Lung (tissue), 11 donors: ENCODE measurements at regions not wholly inside any gene's neighbourhood (a gene's known extent, or its start where the extent isn't known, plus 50 kb on each side); places are given as distances from the start of the nearest gene placed in this dataset.

Source experiments
- ATAC-seq: fragments of 200-7000 bp; cut with Tn5 transposase; one replicate; pipeline ENCODE4 v1.9.1; 2020; ENCODE audit warnings: moderate number of reproducible peaks; ENCODE audit not compliant: insufficient read depth, low FRiP score
- DNase-seq, 3 donors: peaks; one replicate each; pipeline ENCODE4 v3.0.0-alpha.2; 2013 to 2017
- H3K27ac ChIP-seq, 2 donors: one replicate each; pipeline ENCODE4 v1.5.1; 2013; ENCODE audit warnings: mild to moderate bottlenecking in 2 of 2, moderate library complexity in 2 of 2, control low read depth in 1 of 2, inconsistent platforms in 1 of 2, low read depth in 1 of 2, low read length in 1 of 2
- H3K27me3 ChIP-seq, 3 donors: one replicate each; pipeline ENCODE4 v1.5.1; 2013; ENCODE audit warnings: low read length in 2 of 3; ENCODE audit not compliant: control insufficient read depth in 3 of 3, insufficient read depth in 3 of 3
- H3K36me3 ChIP-seq, 4 donors: one replicate each; pipeline ENCODE4 v1.5.1; 2013; ENCODE audit warnings: low read length in 4 of 4, mild to moderate bottlenecking in 1 of 4, moderate library complexity in 1 of 4; ENCODE audit not compliant: control insufficient read depth in 4 of 4, insufficient read depth in 4 of 4
- H3K4me1 ChIP-seq, 5 donors: one replicate each; pipeline ENCODE4 v1.5.1; 2013; ENCODE audit warnings: low read length in 5 of 5, mild to moderate bottlenecking in 2 of 5, moderate library complexity in 1 of 5; ENCODE audit not compliant: control insufficient read depth in 5 of 5, insufficient read depth in 5 of 5
- H3K4me3 ChIP-seq: one replicate; pipeline ENCODE4 v1.5.1; 2013; ENCODE audit warnings: mild to moderate bottlenecking, control low read depth, moderate library complexity
- H3K9ac ChIP-seq, 2 donors: one replicate each; pipeline ENCODE4 v1.5.1; 2013; ENCODE audit warnings: low read length in 2 of 2, control low read depth in 1 of 2; ENCODE audit not compliant: insufficient read depth in 1 of 2
- H3K9me3 ChIP-seq, 4 donors: one replicate each; pipeline ENCODE4 v1.5.1; 2013; ENCODE audit warnings: low read length in 3 of 4, mild to moderate bottlenecking in 1 of 4, moderate library complexity in 1 of 4; ENCODE audit not compliant: control insufficient read depth in 4 of 4, insufficient read depth in 3 of 4
- WGBS, 2 donors: extraction: QIAGEN DNeasy Blood & Tissue Kit; methylation state at CpG; one replicate each; pipeline ENCODE4 v1.1.7; 2013; 5-methylcytosine and 5-hydroxymethylcytosine counted together
- TF ChIP-seq, protein P1 (sequence below): IDR thresholded peaks from 2 replicates; pipeline ENCODE4 v1.5.1; 2012; ENCODE audit warnings: mild to moderate bottlenecking; ENCODE audit errors: control extremely low read depth, extremely low read depth
- donor health status: control.
- donor health status: control.
- donor health status: Bipolar disorder and iron deficiency.
- donor health status: healthy.
- donor health status: DM: yes; HTN: yes; CAD: no.

DNA sequence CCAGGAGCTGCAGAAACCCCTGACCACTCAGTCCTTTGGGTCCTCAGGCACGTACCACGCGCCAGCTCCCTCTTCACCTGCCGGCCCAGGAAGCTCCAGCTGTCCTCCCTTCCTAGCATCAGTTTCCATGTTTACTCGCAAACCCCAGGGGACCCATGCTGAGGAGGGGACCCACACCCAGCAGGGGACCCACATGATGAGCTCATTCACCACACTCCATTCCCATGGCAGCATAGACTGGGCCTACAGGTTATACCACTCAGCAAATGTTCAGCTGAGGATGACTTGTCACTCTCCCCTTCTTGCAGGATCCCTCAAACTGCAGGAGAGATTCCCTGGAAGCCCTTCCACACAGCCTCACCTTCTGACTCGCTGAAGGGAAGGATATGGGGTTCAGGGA lies 73.5 kb upstream of the GALNT10 start:
- DNase-seq (no peak), ATAC-seq (no peak)
- WGBS, 2 donors, result 92 to 93% methylated on average over 6 of the region's 6 CpGs

DNA sequence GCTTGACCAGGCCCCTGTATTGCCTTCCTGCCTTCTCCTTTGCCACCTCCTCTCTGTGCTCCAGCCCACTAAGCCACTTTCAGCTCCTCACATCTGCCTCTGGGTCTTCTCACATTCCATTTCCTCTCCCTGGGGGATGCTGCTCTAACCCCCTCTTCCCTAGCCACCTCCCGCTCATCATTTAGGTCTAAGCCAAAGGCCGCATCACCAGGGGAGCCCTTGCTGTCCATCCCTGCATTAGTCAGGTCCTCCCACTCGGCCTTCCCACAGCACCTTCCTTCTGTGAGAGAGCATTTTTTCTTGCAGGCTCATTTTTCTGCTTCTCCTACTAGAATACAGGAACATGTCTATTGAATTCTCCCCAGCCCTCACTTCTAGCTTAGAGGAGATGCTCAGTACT lies 72.6 kb upstream of the GALNT10 start:
- H3K9me3 ChIP-seq, result no peaks in the 10 kb centered on the region
- H3K27ac ChIP-seq, result no peak overlapping the region
- ATAC-seq (no peak), DNase-seq (no peak)
- no peaks in the 10 kb centered on the region for H3K36me3 ChIP-seq
- WGBS, 2 donors, result 90 to 91% methylated on average over 3 of the region's 3 CpGs
- H3K4me1 ChIP-seq, result no peaks in the 10 kb centered on the region
- no peak overlapping the region for H3K4me3 ChIP-seq
- H3K9ac ChIP-seq, result no peak overlapping the region
- TF ChIP-seq, protein P1, sequence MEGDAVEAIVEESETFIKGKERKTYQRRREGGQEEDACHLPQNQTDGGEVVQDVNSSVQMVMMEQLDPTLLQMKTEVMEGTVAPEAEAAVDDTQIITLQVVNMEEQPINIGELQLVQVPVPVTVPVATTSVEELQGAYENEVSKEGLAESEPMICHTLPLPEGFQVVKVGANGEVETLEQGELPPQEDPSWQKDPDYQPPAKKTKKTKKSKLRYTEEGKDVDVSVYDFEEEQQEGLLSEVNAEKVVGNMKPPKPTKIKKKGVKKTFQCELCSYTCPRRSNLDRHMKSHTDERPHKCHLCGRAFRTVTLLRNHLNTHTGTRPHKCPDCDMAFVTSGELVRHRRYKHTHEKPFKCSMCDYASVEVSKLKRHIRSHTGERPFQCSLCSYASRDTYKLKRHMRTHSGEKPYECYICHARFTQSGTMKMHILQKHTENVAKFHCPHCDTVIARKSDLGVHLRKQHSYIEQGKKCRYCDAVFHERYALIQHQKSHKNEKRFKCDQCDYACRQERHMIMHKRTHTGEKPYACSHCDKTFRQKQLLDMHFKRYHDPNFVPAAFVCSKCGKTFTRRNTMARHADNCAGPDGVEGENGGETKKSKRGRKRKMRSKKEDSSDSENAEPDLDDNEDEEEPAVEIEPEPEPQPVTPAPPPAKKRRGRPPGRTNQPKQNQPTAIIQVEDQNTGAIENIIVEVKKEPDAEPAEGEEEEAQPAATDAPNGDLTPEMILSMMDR, result no peak
- H3K27me3 ChIP-seq, result no peaks in the 10 kb centered on the region

More for the DNA sequence above, 73.5 kb upstream of the GALNT10 start:
- TF ChIP-seq, protein P1, result no peak
- Histone ChIP-seq H3K27me3 (no peaks in the 10 kb centered on the region), H3K4me3 (no peak overlapping the region), H3K36me3 (no peaks in the 10 kb centered on the region), H3K9me3 (no peaks in the 10 kb centered on the region), H3K4me1 (no peaks in the 10 kb centered on the region), H3K27ac (no peak overlapping the region), H3K9ac (no peak overlapping the region)

DNA sequence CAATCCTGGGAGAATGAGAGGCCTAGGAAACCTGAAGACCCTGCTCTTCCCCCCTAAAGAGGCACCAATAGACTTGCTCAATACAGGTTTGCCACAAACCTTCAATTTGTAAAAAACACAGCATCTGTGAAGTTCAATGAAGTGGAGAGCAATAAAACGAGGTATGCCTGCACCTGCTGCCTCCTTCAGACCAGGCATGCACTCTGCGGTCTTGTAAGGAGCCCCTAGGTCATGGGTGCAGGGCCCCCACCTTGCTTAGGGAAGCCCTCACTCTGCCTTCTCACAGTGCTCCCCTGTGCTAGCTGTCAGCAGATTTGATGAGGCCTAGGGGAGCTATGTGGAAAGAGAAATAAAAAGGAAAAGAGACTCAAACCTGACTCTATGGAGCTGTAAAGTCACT lies 72.1 kb upstream of the GALNT10 start:
- Histone ChIP-seq H3K9ac (no peak overlapping the region), H3K27me3 (no peaks in the 10 kb centered on the region), H3K4me3 (no peak overlapping the region), H3K27ac (no peak overlapping the region), H3K4me1 (no peaks in the 10 kb centered on the region), H3K36me3 (no peaks in the 10 kb centered on the region), H3K9me3 (no peaks in the 10 kb centered on the region)
- DNase-seq (no peak), ATAC-seq (no peak)
- WGBS, 2 donors, result 76 to 91% methylated on average over 2 of the region's 2 CpGs
- TF ChIP-seq, protein P1, result no peak

DNA sequence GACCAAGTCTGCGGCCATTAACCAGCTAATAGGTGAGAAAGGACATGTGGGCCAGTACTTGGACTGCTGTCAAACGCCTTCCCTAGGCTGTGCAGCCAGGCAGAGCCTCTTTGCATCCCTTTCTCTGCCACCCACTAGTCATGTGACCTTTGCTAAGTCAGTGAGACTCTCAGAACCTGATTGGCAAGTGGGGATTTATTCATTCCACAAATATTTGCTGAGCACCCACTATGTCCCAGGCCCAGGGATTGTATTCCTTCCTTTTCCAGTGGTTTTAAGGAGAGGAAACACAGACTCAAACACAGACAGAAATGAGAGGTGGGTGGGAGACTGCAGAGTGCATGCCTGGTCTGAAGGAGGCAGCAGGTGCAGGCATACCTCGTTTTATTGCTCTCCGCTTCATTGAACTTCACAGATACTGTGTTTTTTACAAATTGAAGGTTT lies 71.6 kb upstream of the GALNT10 start:
- ATAC-seq, result no peak
- H3K4me3 ChIP-seq, result no peak overlapping the region
- TF ChIP-seq, protein P1, result no peak
- 70 to 78% methylated on average over 4 of the region's 4 CpGs for WGBS, 2 donors
- H3K4me1 ChIP-seq, result no peaks in the 10 kb centered on the region
- no peaks in the 10 kb centered on the region for H3K27me3 ChIP-seq
- peak in 1 of 3 donors; percentile 25 for DNase-seq
- H3K9ac ChIP-seq, result no peak overlapping the region
- no peaks in the 10 kb centered on the region for H3K36me3 ChIP-seq
- no peak overlapping the region for H3K27ac ChIP-seq
- H3K9me3 ChIP-seq, result no peaks in the 10 kb centered on the region
